K562 (cell line): ENCODE measurements at regions not wholly inside any gene's neighbourhood (a gene's known extent, or its start where the extent isn't known, plus 50 kb on each side); places are given as distances from the start of the nearest gene placed in this dataset.

Source experiments
- ATAC-seq: fragments of 200-7000 bp; cut with Tn5 transposase; 3 replicates; pipeline ENCODE4 v1.9.1; 2020; ENCODE audit warnings: moderate library complexity
- BruUV-seq: library from RNA; stranded (reverse); fragments of 400-500 nt; replicated peaks from 2 replicates; lab custom pipeline; 2021; lab: Mats Ljungman, UMichigan
- CTCF ChIA-PET: fragments of 300-600 bp; formaldehyde crosslinking; extraction: SDS; loops from one replicate; lab custom pipeline; 2021; ENCODE audit warnings: low intra/inter-chr PET ratio; lab: Yijun Ruan, JAX
- POLR2A ChIA-PET: fragments of 300-600, 350-650 bp; sonication (Branson Sonifier 250); formaldehyde crosslinking; extraction: SDS; loops from one replicate; lab custom pipeline; 2021; ENCODE audit warnings: antibody characterized with exemption, inconsistent platforms; lab: Yijun Ruan, JAX
- DNase-seq, 4 experiments: peaks; one replicate each; pipeline versions ENCODE4 v3.0.0 to v3.0.0-alpha.2; 2011 to 2018; ENCODE audit warnings: low spot score in 3 of 4, mixed read lengths in 3 of 4; ENCODE audit errors: extremely low read depth in 1 of 4
- FAIRE-seq: peaks from 2 replicates; lab custom pipeline; 2011; peaks lifted over from hg19 to GRCh38; lab: Jason Lieb, UNC
- H2AFZ ChIP-seq: 2 replicates; pipeline ENCODE4 v1.6.0; 2011; ENCODE audit warnings: low read depth, low read length, control low read depth, inconsistent platforms
- H3K27ac ChIP-seq: fragments of 200-600 bp; 3 replicates; pipeline ENCODE4 v1.8.0; 2011; ENCODE audit warnings: low read depth, mild to moderate bottlenecking, control low read depth, inconsistent platforms, low read length, moderate library complexity, mixed read lengths; ENCODE audit errors: extremely low read depth
- H3K27me3 ChIP-seq, 2 experiments: fragments of 300-600 bp in 1 of 2; 2 replicates in 1 of 2; 3 replicates in 1 of 2; pipeline versions ENCODE4 v1.6.0 to v1.8.0; 2011; ENCODE audit warnings: inconsistent platforms in 2 of 2, low read length in 2 of 2, mild to moderate bottlenecking in 1 of 2, mixed read lengths in 1 of 2, moderate library complexity in 1 of 2; ENCODE audit not compliant: control insufficient read depth in 2 of 2, insufficient read depth in 2 of 2
- H3K36me3 ChIP-seq: fragments of 300-600 bp; 3 replicates; pipeline ENCODE4 v1.8.0; 2011; ENCODE audit warnings: mild to moderate bottlenecking, low read length, inconsistent platforms; ENCODE audit not compliant: control insufficient read depth, insufficient read depth
- H3K4me1 ChIP-seq, 2 experiments: fragments of 200-600 bp in 1 of 2; replicated peaks in 1 of 2; 2 replicates in 1 of 2; 3 replicates in 1 of 2; pipeline versions ENCODE4 v1.5.1 to v1.8.0; 2011; ENCODE audit warnings: inconsistent platforms in 2 of 2, low read length in 2 of 2, mild to moderate bottlenecking in 1 of 2, mixed read lengths in 1 of 2, moderate library complexity in 1 of 2; ENCODE audit not compliant: control insufficient read depth in 2 of 2, insufficient read depth in 2 of 2
- H3K4me2 ChIP-seq: 2 replicates; pipeline ENCODE4 v1.6.1; 2011; ENCODE audit warnings: low read length, control low read depth, inconsistent platforms, mixed read lengths; ENCODE audit not compliant: insufficient read depth
- H3K4me3 ChIP-seq: fragments of 200-600 bp; sonication (generic), shearing (Covaris generic); 2 replicates; pipeline ENCODE4 v1.5.1; 2016; ENCODE audit warnings: control low read depth, inconsistent platforms
- H3K79me2 ChIP-seq: fragments of 200-600 bp; 3 replicates; pipeline ENCODE4 v1.8.0; 2011; ENCODE audit warnings: low read length, inconsistent platforms; ENCODE audit not compliant: control insufficient read depth, insufficient read depth
- H3K9ac ChIP-seq, 2 experiments: 2 replicates each; pipeline versions ENCODE4 v1.6.0 to v1.6.1; 2011; ENCODE audit warnings: low read depth in 2 of 2, low read length in 2 of 2, control low read depth in 1 of 2, inconsistent platforms in 1 of 2, mild to moderate bottlenecking in 1 of 2, mixed read lengths in 1 of 2; ENCODE audit not compliant: insufficient read depth in 1 of 2
- H3K9me1 ChIP-seq: one replicate; pipeline ENCODE4 v1.6.0; 2011; ENCODE audit warnings: inconsistent platforms, mild to moderate bottlenecking, low read length, moderate library complexity; ENCODE audit not compliant: control insufficient read depth, insufficient read depth
- H3K9me3 ChIP-seq: replicated peaks from 2 replicates; pipeline ENCODE4 v1.5.1; 2011; ENCODE audit warnings: low read depth, low read length, inconsistent platforms; ENCODE audit not compliant: control insufficient read depth, insufficient read depth
- H4K20me1 ChIP-seq: replicated peaks from 2 replicates; pipeline ENCODE4 v1.6.1; 2011; ENCODE audit warnings: low read length, inconsistent platforms, mixed read lengths; ENCODE audit not compliant: control insufficient read depth, insufficient read depth
- AFF4 ChIP-seq: sonication (generic); formaldehyde crosslinking; IDR thresholded peaks from 2 replicates; pipeline ENCODE4 v1.8.0; 2023; ENCODE audit warnings: mild to moderate bottlenecking, missing genetic modification reagents
- BRF1 ChIP-seq: IDR thresholded peaks from 3 replicates; pipeline ENCODE4 v1.6.1; 2011; ENCODE audit warnings: borderline replicate concordance, mild to moderate bottlenecking; ENCODE audit not compliant: insufficient read length; ENCODE audit errors: extremely low read depth
- CHAMP1 ChIP-seq: fragments of 450-650 bp; IDR thresholded peaks from 2 replicates; pipeline ENCODE4 v1.6.1; 2016; ENCODE audit warnings: mild to moderate bottlenecking
- ELK3 ChIP-seq: fragments of 450-650 bp; formaldehyde crosslinking; IDR thresholded peaks from 2 replicates; pipeline ENCODE4 v1.4.0; 2020; ENCODE audit warnings: mild to moderate bottlenecking
- ETS2 ChIP-seq: IDR thresholded peaks from 2 replicates; pipeline ENCODE4 v1.6.1; 2016; ENCODE audit warnings: borderline replicate concordance, missing genetic modification characterization, mild to moderate bottlenecking, moderate library complexity, missing compliant biosample characterization; ENCODE audit not compliant: poor library complexity, severe bottlenecking
- HDAC2 ChIP-seq: fragments of 450-650 bp; IDR thresholded peaks from 2 replicates; pipeline ENCODE4 v1.6.1; 2016; ENCODE audit warnings: mild to moderate bottlenecking
- HNRNPL ChIP-seq: fragments of 200-400 bp; formaldehyde crosslinking; IDR thresholded peaks from 2 replicates; pipeline ENCODE4 v1.6.1; 2017; ENCODE audit warnings: low read depth, mild to moderate bottlenecking, low read length
- HNRNPUL1 ChIP-seq: fragments of 200-400 bp; formaldehyde crosslinking; IDR thresholded peaks from 2 replicates; pipeline ENCODE4 v1.6.1; 2017; ENCODE audit warnings: low read length
- IFI16 ChIP-seq: fragments of 250-450 bp; sonication (Bioruptor Pico); IDR thresholded peaks from 2 replicates; pipeline ENCODE4 v2.1.2; 2022; ENCODE audit warnings: mild to moderate bottlenecking, inconsistent platforms
- KAT2B ChIP-seq: IDR thresholded peaks from one replicate; pipeline ENCODE4 v1.6.1; 2012; ENCODE audit warnings: low read depth, mild to moderate bottlenecking, control low read depth, inconsistent platforms, low read length, moderate library complexity
- NBN ChIP-seq: fragments of 450-650 bp; IDR thresholded peaks from 2 replicates; pipeline ENCODE4 v1.6.1; 2016; ENCODE audit warnings: low read depth, mild to moderate bottlenecking
- PHTF2 ChIP-seq: fragments of 250-450 bp; sonication (Bioruptor Pico); IDR thresholded peaks from 2 replicates; pipeline ENCODE4 v1.5.0; 2021; ENCODE audit warnings: mild to moderate bottlenecking
- SRSF3 ChIP-seq: fragments of 200-400 bp; formaldehyde crosslinking; IDR thresholded peaks from 2 replicates; pipeline ENCODE4 v1.6.1; 2016; ENCODE audit warnings: mild to moderate bottlenecking, low read length, moderate library complexity; ENCODE audit not compliant: insufficient read depth
- TFAM ChIP-seq: fragments of 250-450 bp; sonication (Bioruptor Pico); conservative IDR thresholded peaks from 2 replicates; pipeline ENCODE4 v1.5.0; 2021; ENCODE audit warnings: mild to moderate bottlenecking, moderate library complexity
- ZNF583 ChIP-seq: fragments of 250-450 bp; sonication (Bioruptor Pico); IDR thresholded peaks from 2 replicates; pipeline ENCODE4 v1.4.0; 2020
- ZNF699 ChIP-seq: fragments of 250-450 bp; sonication (Bioruptor Pico); IDR thresholded peaks from 2 replicates; pipeline ENCODE4 v1.8.0; 2021; ENCODE audit warnings: mild to moderate bottlenecking, moderate library complexity; ENCODE audit not compliant: insufficient replicate concordance
- WGBS: fragments of 100-300 bp; shearing (Covaris generic); methylation state at CpG from one replicate; pipeline ENCODE4 v1.1.6; 2016; ENCODE audit warnings: low coverage, mixed read lengths; ENCODE audit not compliant: insufficient coverage; ENCODE audit errors: missing lambda C conversion rate; 5-methylcytosine and 5-hydroxymethylcytosine counted together
- in situ Hi-C: fragments of 300-500 bp; cut with MboI; formaldehyde crosslinking; loops from 4 replicates; pipeline ENCODE4 v1.15.0; 2018; ENCODE audit warnings: inconsistent platforms, mixed read lengths
- intact Hi-C: fragments of 100-400 bp; cut with micrococcal nuclease; formaldehyde crosslinking; loops from 2 replicates; pipeline ENCODE4 v1.14.2; 2022

- no peak overlapping the region for H3K4me2 ChIP-seq
- intact Hi-C loops: no loop called here
- ATAC-seq (no peak), DNase-seq (no peak), FAIRE-seq (no peak)
- no peaks in the 10 kb centered on the region for H4K20me1 ChIP-seq
- ChIA-PET POLR2A (interaction anchor here (0.6 to 0.7 kb wide), 2 partner anchors 509 to 1046 kb away, joined by 3 read pairs; no protein-coding TSS in a partner anchor), CTCF (no interaction called here)
- no peak overlapping the region for H3K4me3 ChIP-seq
- H3K79me2 ChIP-seq: no peaks in the 10 kb centered on the region
- H3K9me3 ChIP-seq: no peaks in the 10 kb centered on the region
- no peak overlapping the region for H3K9ac ChIP-seq
- in situ Hi-C loops: no loop called here
- no peaks in the 10 kb centered on the region for H3K4me1 ChIP-seq
- no peak overlapping the region for H2AFZ ChIP-seq
- H3K27me3 ChIP-seq: peaks cover 0 to 5% of the 10 kb centered on the region in 2 experiments; a peak in 2 of 5 replicates
- WGBS: 2% methylated on average over 4 of the region's 4 CpGs
- no peak overlapping the region for H3K27ac ChIP-seq
- no peaks in the 10 kb centered on the region for H3K36me3 ChIP-seq
- H3K9me1 ChIP-seq: no peaks in the 10 kb centered on the region
- BruUV-seq: no TSS peak
- no peak for TF ChIP-seq SRSF3
- TF ChIP-seq ZNF699 (CRISPR knock-in tag): no peak
- TF ChIP-seq HNRNPL: no peak
- no peak for TF ChIP-seq TFAM (CRISPR knock-in tag)
- TF ChIP-seq AFF4 (CRISPR knock-in tag): no peak
- no peak for TF ChIP-seq ZNF583 (CRISPR knock-in tag)
- no peak for TF ChIP-seq ELK3
- TF ChIP-seq CHAMP1: no peak
- no peak for TF ChIP-seq KAT2B
- no peak for TF ChIP-seq HDAC2
- no peak for TF ChIP-seq IFI16 (CRISPR knock-in tag)
- TF ChIP-seq ETS2 (tag): no peak
- TF ChIP-seq BRF1: no peak
- no peak for TF ChIP-seq PHTF2 (CRISPR knock-in tag)
- TF ChIP-seq HNRNPUL1: no peak
- TF ChIP-seq NBN: no peak
Observed at GRCh38 chr5:74432721-74433120, 207.8 kb downstream of the ENC1 start.
